Heart left ventricle (tissue), 13 donors: ENCODE measurements at regions not wholly inside any gene's neighbourhood (a gene's known extent, or its start where the extent isn't known, plus 50 kb on each side); places are given as distances from the start of the nearest gene placed in this dataset.

Experiments
- CTCF ChIP-seq, 12 donors: fragments of 200-600 bp; sonication (generic) in 4 of 12; IDR thresholded peaks; one replicate each; pipeline versions ENCODE4 v1.5.0 to v1.8.0; 2018 to 2022; ENCODE audit warnings: antibody characterized with exemption in 12 of 12, mild to moderate bottlenecking in 5 of 12
- POLR2A ChIP-seq, 2 donors: fragments of 450-650 bp; IDR thresholded peaks; one replicate each; pipeline ENCODE4 v1.6.1; 2017; ENCODE audit warnings: antibody characterized with exemption in 2 of 2, mild to moderate bottlenecking in 2 of 2, moderate library complexity in 2 of 2
- donor health status: ischemic (EF 13 %, LVEDD 7.1; RV severe dilation, severe dysfunction).
- donor health status: DM: no; HTN: yes; CAD: no.
- donor health status: DM: no; HTN: no; CAD: no.
- donor health status: ischemic (EF 25% LVEDD 6.9; RV normal size, moderate dysfunction).
- donor health status: ischemic (EF 25% LVEDD 5.7; RV mildly dilated, moderate dysfunction).
- donor health status: ischemic (EF 35%, LVEDD 5.7; RV mildly dilated, moderate dysfunction).
- donor health status: nonischemic (EF 11% LVEDD 7.7; RV severe dilation, severe dysfunction).
- donor health status: DM: yes; HTN: yes; CAD: no.
- donor health status: PGD.
- donor health status: ischemic (EF 29% LVEDD 5.4; RV normal size, mild dysfunction).
- donor health status: nonischemic (EF 23%, LVEDD 6.1; RV moderate dilation, normal function).

GRCh38 chr10:10846504-10846900, 171.2 kb upstream of the CELF2 start:
- TF ChIP-seq POLR2A (IDR thresholded peaks at IDR 0.05) = no peak
- TF ChIP-seq CTCF (IDR thresholded peaks at IDR 0.05) = no peak
